ENCODE measurements at regions not wholly inside any gene's neighbourhood (a gene's known extent, or its start where the extent isn't known, plus 50 kb on each side); places are given as distances from the start of the nearest gene placed in this dataset.

DNA sequence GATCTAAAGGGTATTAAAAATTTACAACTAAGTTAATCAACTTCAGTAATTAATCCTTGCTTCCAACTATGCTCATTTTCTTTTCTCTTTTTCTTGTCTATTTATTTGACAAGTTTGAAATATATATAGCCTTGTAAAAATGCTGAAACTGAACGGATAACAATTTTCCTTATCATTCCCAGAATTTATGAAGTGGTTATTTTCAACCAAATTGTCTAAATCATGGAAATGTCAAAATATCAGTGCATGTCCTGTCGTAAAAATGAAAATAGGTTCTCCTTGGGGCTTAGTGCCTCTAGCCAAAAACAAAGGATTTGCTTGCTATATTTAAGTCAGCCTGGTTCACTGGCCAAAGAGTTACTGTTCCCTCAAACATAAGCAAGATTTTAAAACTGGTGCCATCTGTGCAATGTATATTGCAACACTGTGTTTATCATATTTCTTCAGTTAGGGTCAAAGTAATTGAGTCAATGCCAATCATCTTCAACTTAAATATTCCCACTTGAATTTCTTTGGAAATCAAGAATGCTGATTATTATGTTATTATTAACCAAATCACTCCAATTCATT is 798.3 kb downstream of the MAT2B start:
- no peak for DNase-seq (ENCODE audit: low spot score)

GRCh38 chr5:164306662-164307061 is 801.2 kb downstream of the MAT2B start:
- Mint-ChIP-seq H3K4me3 (ENCODE audit: unreplicated experiment) (no peak overlapping the region), H3K27ac (ENCODE audit: unreplicated experiment) (no peak overlapping the region)
- DNase-seq (ENCODE audit: low spot score), result no peak

More for the DNA sequence above, 798.3 kb downstream of the MAT2B start:
- H3K27me3 Mint-ChIP-seq (ENCODE audit: low read depth), result no peaks in the 10 kb centered on the region
- no peaks in the 10 kb centered on the region for H3K9me3 Mint-ChIP-seq (ENCODE audit: low read depth)
- no peak overlapping the region for H3K27ac Mint-ChIP-seq (ENCODE audit: unreplicated experiment)
- H3K4me1 Mint-ChIP-seq (ENCODE audit: low read depth), result no peaks in the 10 kb centered on the region
- no peak overlapping the region for H3K4me3 Mint-ChIP-seq (ENCODE audit: unreplicated experiment)
- TF ChIP-seq, protein P1, sequence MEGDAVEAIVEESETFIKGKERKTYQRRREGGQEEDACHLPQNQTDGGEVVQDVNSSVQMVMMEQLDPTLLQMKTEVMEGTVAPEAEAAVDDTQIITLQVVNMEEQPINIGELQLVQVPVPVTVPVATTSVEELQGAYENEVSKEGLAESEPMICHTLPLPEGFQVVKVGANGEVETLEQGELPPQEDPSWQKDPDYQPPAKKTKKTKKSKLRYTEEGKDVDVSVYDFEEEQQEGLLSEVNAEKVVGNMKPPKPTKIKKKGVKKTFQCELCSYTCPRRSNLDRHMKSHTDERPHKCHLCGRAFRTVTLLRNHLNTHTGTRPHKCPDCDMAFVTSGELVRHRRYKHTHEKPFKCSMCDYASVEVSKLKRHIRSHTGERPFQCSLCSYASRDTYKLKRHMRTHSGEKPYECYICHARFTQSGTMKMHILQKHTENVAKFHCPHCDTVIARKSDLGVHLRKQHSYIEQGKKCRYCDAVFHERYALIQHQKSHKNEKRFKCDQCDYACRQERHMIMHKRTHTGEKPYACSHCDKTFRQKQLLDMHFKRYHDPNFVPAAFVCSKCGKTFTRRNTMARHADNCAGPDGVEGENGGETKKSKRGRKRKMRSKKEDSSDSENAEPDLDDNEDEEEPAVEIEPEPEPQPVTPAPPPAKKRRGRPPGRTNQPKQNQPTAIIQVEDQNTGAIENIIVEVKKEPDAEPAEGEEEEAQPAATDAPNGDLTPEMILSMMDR (IDR thresholded peaks at IDR 0.05), result no peak
- no peaks in the 10 kb centered on the region for H3K36me3 Mint-ChIP-seq (ENCODE audit: low read depth)

GRCh38 chr5:164312801-164313200 is 807.4 kb downstream of the MAT2B start:
- TF ChIP-seq, protein P1 (IDR thresholded peaks at IDR 0.05), result no peak
- H3K9me3 Mint-ChIP-seq (ENCODE audit: low read depth), result no peaks in the 10 kb centered on the region
- H3K4me1 Mint-ChIP-seq (ENCODE audit: low read depth), result no peaks in the 10 kb centered on the region
- no peak overlapping the region for H3K27ac Mint-ChIP-seq (ENCODE audit: unreplicated experiment)
- no peak for DNase-seq (ENCODE audit: low spot score)
- H3K36me3 Mint-ChIP-seq (ENCODE audit: low read depth), result no peaks in the 10 kb centered on the region
- H3K4me3 Mint-ChIP-seq (ENCODE audit: unreplicated experiment), result no peak overlapping the region
- H3K27me3 Mint-ChIP-seq (ENCODE audit: low read depth), result peaks cover 2% of the 10 kb centered on the region

More at GRCh38 chr5:164306662-164307061, 801.2 kb downstream of the MAT2B start:
- no peaks in the 10 kb centered on the region for H3K27me3 Mint-ChIP-seq (ENCODE audit: low read depth)
- TF ChIP-seq, protein P1 (IDR thresholded peaks at IDR 0.05), result no peak
- no peaks in the 10 kb centered on the region for H3K36me3 Mint-ChIP-seq (ENCODE audit: low read depth)
- no peaks in the 10 kb centered on the region for H3K4me1 Mint-ChIP-seq (ENCODE audit: low read depth)
- H3K9me3 Mint-ChIP-seq (ENCODE audit: low read depth), result no peaks in the 10 kb centered on the region

GRCh38 chr5:164317676-164318075 is 812.3 kb downstream of the MAT2B start:
- no peaks in the 10 kb centered on the region for H3K9me3 Mint-ChIP-seq (ENCODE audit: low read depth)
- TF ChIP-seq, protein P1 (IDR thresholded peaks at IDR 0.05), result no peak
- no peak for DNase-seq (ENCODE audit: low spot score)
- H3K27me3 Mint-ChIP-seq (ENCODE audit: low read depth), result peaks cover 2% of the 10 kb centered on the region
- H3K36me3 Mint-ChIP-seq (ENCODE audit: low read depth), result no peaks in the 10 kb centered on the region
- H3K4me3 Mint-ChIP-seq (ENCODE audit: unreplicated experiment), result no peak overlapping the region
- no peaks in the 10 kb centered on the region for H3K4me1 Mint-ChIP-seq (ENCODE audit: low read depth)
- no peak overlapping the region for H3K27ac Mint-ChIP-seq (ENCODE audit: unreplicated experiment)

- Mint-ChIP-seq H3K36me3 (ENCODE audit: low read depth) (no peaks in the 10 kb centered on the region), H3K9me3 (ENCODE audit: low read depth) (no peaks in the 10 kb centered on the region), H3K4me3 (ENCODE audit: unreplicated experiment) (no peak overlapping the region), H3K27me3 (ENCODE audit: low read depth) (no peaks in the 10 kb centered on the region), H3K4me1 (ENCODE audit: low read depth) (no peaks in the 10 kb centered on the region), H3K27ac (ENCODE audit: unreplicated experiment) (no peak overlapping the region)
- TF ChIP-seq, protein P1 (IDR thresholded peaks at IDR 0.05), result no peak
- no peak for DNase-seq (ENCODE audit: low spot score)
These were observed 813.7 kb downstream of the MAT2B start for GRCh38 chr5:164319161-164319560.
